T-cell (primary cell): ENCODE measurements at regions not wholly inside any gene's neighbourhood (a gene's known extent, or its start where the extent isn't known, plus 50 kb on each side); places are given as distances from the start of the nearest gene placed in this dataset.

ENCODE experiments used
- ATAC-seq, 4 experiments: fragments of 200-7000 bp in 3 of 4; fragments of 150-1000 bp in 1 of 4; cut with Tn5 transposase; replicated peaks in 1 of 4; 1 replicate in 3 of 4; 2 replicates in 1 of 4; pipeline ENCODE4 v1.10.0; 2021; ENCODE audit warnings: moderate library complexity in 3 of 4, mild to moderate bottlenecking in 2 of 4, moderate number of reproducible peaks in 1 of 4
- CTCF ChIA-PET, 2 donors: fragments of 300-600 bp; sonication (Branson Sonifier 250); formaldehyde crosslinking; loops; one replicate each; lab custom pipeline; 2022; ENCODE audit warnings: antibody characterized with exemption in 2 of 2; lab: Charles Lee
- POLR2A ChIA-PET, 2 donors: fragments of 300-600 bp; sonication (Branson Sonifier 250); formaldehyde crosslinking; loops; one replicate each; lab custom pipeline; 2022; ENCODE audit warnings: antibody characterized with exemption in 2 of 2; lab: Charles Lee
- DNase-seq, 35 experiments: peaks; one replicate each; pipeline versions ENCODE4 v3.0.0 to v3.0.0-alpha.2; 2013 to 2023
- H3K27ac ChIP-seq: one replicate; pipeline ENCODE4 v1.5.1; 2013; ENCODE audit warnings: low read length
- H3K27me3 ChIP-seq, 2 experiments: replicated peaks in 1 of 2; 1 replicate in 1 of 2; 2 replicates in 1 of 2; pipeline versions ENCODE4 v1.6.1 to v1.7.0; 2013; ENCODE audit warnings: low read length in 1 of 2, mixed read lengths in 1 of 2; ENCODE audit not compliant: control insufficient read depth in 2 of 2, insufficient read depth in 2 of 2; ENCODE audit errors: extremely low read depth in 1 of 2
- H3K36me3 ChIP-seq, 2 donors: 1 replicate in 1 of 2; 2 replicates in 1 of 2; pipeline versions ENCODE4 v1.6.1 to v1.7.0; 2013; ENCODE audit warnings: low read length in 1 of 2; ENCODE audit not compliant: control insufficient read depth in 2 of 2, insufficient read depth in 1 of 2; ENCODE audit errors: extremely low read depth in 1 of 2
- H3K4me1 ChIP-seq, 2 experiments: 1 replicate in 1 of 2; 2 replicates in 1 of 2; pipeline versions ENCODE4 v1.6.1 to v1.7.0; 2013; ENCODE audit warnings: low read length in 2 of 2, mixed read lengths in 1 of 2; ENCODE audit not compliant: insufficient read depth in 2 of 2, control insufficient read depth in 1 of 2; ENCODE audit errors: extremely low read depth in 1 of 2
- H3K4me3 ChIP-seq, 2 donors: 1 replicate in 1 of 2; 2 replicates in 1 of 2; pipeline versions ENCODE4 v1.5.1 to v1.7.0; 2013; ENCODE audit warnings: mild to moderate bottlenecking in 2 of 2, low read length in 1 of 2, moderate library complexity in 1 of 2; ENCODE audit not compliant: control insufficient read depth in 1 of 2; ENCODE audit errors: extremely low read depth in 1 of 2
- H3K9me3 ChIP-seq: 2 replicates; pipeline ENCODE4 v1.7.0; 2013
- H3K27ac Mint-ChIP-seq, 2 donors: one replicate each; pipeline ENCODE4 v1.8.0; 2020 to 2021; ENCODE audit warnings: mild to moderate bottlenecking in 2 of 2, mixed read lengths in 2 of 2
- H3K27me3 Mint-ChIP-seq, 2 donors: one replicate each; pipeline ENCODE4 v1.8.0; 2021 to 2022; ENCODE audit warnings: mixed read lengths in 2 of 2
- H3K36me3 Mint-ChIP-seq: one replicate; pipeline ENCODE4 v1.8.0; 2021; ENCODE audit warnings: mixed read lengths
- H3K4me1 Mint-ChIP-seq, 3 donors: one replicate each; pipeline ENCODE4 v1.8.0; 2020 to 2022; ENCODE audit warnings: mixed read lengths in 3 of 3, mild to moderate bottlenecking in 1 of 3
- H3K4me3 Mint-ChIP-seq, 3 donors: one replicate each; pipeline ENCODE4 v1.8.0; 2020 to 2022; ENCODE audit warnings: mild to moderate bottlenecking in 3 of 3, mixed read lengths in 3 of 3, moderate library complexity in 3 of 3
- H3K9me3 Mint-ChIP-seq, 3 donors: one replicate each; pipeline ENCODE4 v1.8.0; 2020 to 2022; ENCODE audit warnings: mixed read lengths in 3 of 3
- WGBS: methylation state at CpG from one replicate; pipeline ENCODE4 v1.1.5; 2013; ENCODE audit warnings: missing lambda C conversion rate; ENCODE audit not compliant: insufficient coverage; 5-methylcytosine and 5-hydroxymethylcytosine counted together

DNA sequence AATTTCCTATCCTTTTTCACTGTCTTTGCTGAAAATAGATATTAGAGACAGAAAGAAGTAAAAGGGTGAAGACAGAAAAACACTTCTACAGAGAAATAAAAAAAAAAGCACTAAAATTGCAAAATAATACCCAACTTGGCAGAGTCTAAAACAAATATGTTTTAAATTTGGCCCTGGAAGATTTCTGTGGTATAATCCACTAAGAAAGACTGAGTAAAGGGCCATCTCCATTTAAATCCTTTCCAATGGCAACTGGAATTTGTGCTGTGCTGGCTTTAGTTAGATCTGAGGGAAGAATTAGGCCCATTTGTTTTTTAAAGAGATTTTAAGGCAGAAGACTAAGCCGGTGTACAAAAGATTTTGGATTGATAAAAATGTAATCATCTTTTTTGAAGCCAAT is 321.2 kb downstream of the GJA1 start:
- H3K4me3 ChIP-seq = no peak overlapping the region
- no peaks in the 10 kb centered on the region for H3K4me1 ChIP-seq
- ChIA-PET POLR2A (no interaction called here), CTCF (no interaction called here)
- no peaks in the 10 kb centered on the region for H3K27me3 Mint-ChIP-seq
- H3K4me3 Mint-ChIP-seq = no peak overlapping the region
- no peaks in the 10 kb centered on the region for H3K36me3 Mint-ChIP-seq
- no peaks in the 10 kb centered on the region for H3K36me3 ChIP-seq
- H3K27ac ChIP-seq = no peak overlapping the region
- no peaks in the 10 kb centered on the region for H3K9me3 ChIP-seq
- DNase-seq (no peak), ATAC-seq (no peak)
- no peaks in the 10 kb centered on the region for H3K27me3 ChIP-seq
- H3K9me3 Mint-ChIP-seq = peaks cover 0 to 2% (median 0%) of the 10 kb centered on the region in 3 donors
- WGBS = no CpG with 5 or more reads among the region's 1 CpG
- peaks cover 0 to 5% (median 0%) of the 10 kb centered on the region in 3 donors for H3K4me1 Mint-ChIP-seq
- no peak overlapping the region for H3K27ac Mint-ChIP-seq

- Histone ChIP-seq H3K27me3 (no peaks in the 10 kb centered on the region), H3K9me3 (no peaks in the 10 kb centered on the region), H3K27ac (no peak overlapping the region), H3K36me3 (no peaks in the 10 kb centered on the region), H3K4me3 (no peak overlapping the region), H3K4me1 (no peaks in the 10 kb centered on the region)
- Mint-ChIP-seq H3K4me3 (no peak overlapping the region), H3K27ac (no peak overlapping the region), H3K9me3 (peaks cover 0 to 6% (median 0%) of the 10 kb centered on the region in 3 donors), H3K36me3 (no peaks in the 10 kb centered on the region), H3K4me1 (peaks cover 0 to 6% (median 0%) of the 10 kb centered on the region in 3 donors), H3K27me3 (no peaks in the 10 kb centered on the region)
- ChIA-PET POLR2A (no interaction called here), CTCF (no interaction called here)
- DNase-seq = no peak
- no peak for ATAC-seq
- no CpG with 5 or more reads among the region's 1 CpG for WGBS
Measured at GRCh38 chr6:121759370-121759769, 323.9 kb downstream of the GJA1 start.

DNA sequence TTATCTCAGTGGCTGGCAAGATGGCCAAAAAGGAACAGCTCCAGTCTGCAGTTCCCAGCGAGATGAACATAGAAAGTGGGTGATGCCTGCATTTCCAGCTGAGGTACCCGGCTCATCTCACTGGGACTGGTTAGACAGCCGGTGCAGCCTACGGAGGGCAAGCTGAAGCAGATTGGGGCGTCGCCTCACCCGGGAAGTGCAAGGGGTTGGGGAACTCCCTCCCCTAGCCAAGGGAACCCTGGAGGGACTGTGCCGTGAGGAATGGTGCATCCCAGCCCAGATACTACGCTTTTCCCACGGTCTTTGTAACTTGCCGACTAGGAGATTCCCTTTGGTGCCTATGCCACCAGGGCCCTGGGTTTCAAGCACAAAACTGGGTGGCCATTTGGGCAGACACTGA is 324.7 kb downstream of the GJA1 start:
- Histone ChIP-seq H3K27me3 (no peaks in the 10 kb centered on the region), H3K4me1 (no peaks in the 10 kb centered on the region), H3K36me3 (no peaks in the 10 kb centered on the region), H3K27ac (no peak overlapping the region), H3K9me3 (no peaks in the 10 kb centered on the region), H3K4me3 (no peak overlapping the region)
- ChIA-PET POLR2A (interaction anchor here in 1 of 2 donors (0.6 kb wide), 1 partner anchor 979 kb away, joined by 4 read pairs; no protein-coding TSS in a partner anchor), CTCF (no interaction called here)
- no peak for DNase-seq
- no peak for ATAC-seq
- peaks cover 0 to 6% (median 5%) of the 10 kb centered on the region in 3 donors for H3K9me3 Mint-ChIP-seq
- no peak overlapping the region for H3K4me3 Mint-ChIP-seq
- H3K4me1 Mint-ChIP-seq = peaks cover 0 to 13% (median 0%) of the 10 kb centered on the region in 3 donors
- 92% methylated on average over 2 of the region's 11 CpGs for WGBS
- no peaks in the 10 kb centered on the region for H3K27me3 Mint-ChIP-seq
- H3K27ac Mint-ChIP-seq = no peak overlapping the region
- no peaks in the 10 kb centered on the region for H3K36me3 Mint-ChIP-seq

DNA sequence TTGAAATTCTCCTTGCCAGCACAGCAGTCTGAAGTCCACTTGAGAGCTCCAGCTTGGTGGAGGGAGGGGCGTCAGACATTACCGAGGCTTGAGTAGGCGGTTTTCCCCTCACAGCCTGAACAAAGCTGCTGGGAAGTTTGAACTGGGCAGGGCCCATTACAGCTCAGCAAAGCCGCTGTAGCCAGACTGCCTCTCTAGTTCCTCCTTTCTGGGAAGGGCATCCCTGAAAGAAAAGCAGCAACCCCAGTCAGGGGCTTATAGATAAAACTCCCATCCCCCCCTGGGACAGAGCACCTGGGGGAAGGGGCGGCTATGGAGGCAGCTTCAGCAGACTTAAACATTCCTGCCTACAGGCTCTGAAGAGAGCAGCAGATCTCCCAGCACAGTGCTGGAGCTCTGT is 325.3 kb downstream of the GJA1 start:
- Histone ChIP-seq H3K36me3 (no peaks in the 10 kb centered on the region), H3K27ac (no peak overlapping the region), H3K4me3 (no peak overlapping the region), H3K4me1 (no peaks in the 10 kb centered on the region), H3K27me3 (no peaks in the 10 kb centered on the region), H3K9me3 (no peaks in the 10 kb centered on the region)
- no peak for ATAC-seq
- H3K27ac Mint-ChIP-seq = no peak overlapping the region
- DNase-seq = no peak
- H3K36me3 Mint-ChIP-seq = no peaks in the 10 kb centered on the region
- no peaks in the 10 kb centered on the region for H3K27me3 Mint-ChIP-seq
- POLR2A ChIA-PET = no interaction called here
- WGBS = no CpG with 5 or more reads among the region's 5 CpGs
- CTCF ChIA-PET = no interaction called here
- peaks cover 0 to 6% (median 5%) of the 10 kb centered on the region in 3 donors for H3K9me3 Mint-ChIP-seq
- H3K4me1 Mint-ChIP-seq = peaks cover 0 to 16% (median 1%) of the 10 kb centered on the region in 3 donors
- H3K4me3 Mint-ChIP-seq = no peak overlapping the region

DNA sequence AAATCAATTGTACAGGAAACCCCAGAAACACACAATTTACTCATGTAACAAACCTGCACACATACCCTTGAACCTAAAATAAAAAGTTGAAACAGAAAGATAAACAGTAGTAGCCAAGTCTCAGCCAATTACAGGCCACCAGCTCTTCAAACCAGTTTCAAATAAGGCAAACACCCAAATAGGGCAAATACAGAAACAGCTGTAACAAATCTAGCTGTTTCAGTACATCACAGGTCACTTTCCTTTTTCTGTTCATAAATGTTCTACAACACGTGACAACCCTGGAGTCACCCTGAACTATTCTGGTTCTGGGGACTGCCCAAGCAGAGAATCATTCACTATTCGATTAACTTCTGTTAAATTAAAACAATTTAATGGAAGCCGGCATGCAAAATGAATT is 329.0 kb downstream of the GJA1 start:
- CTCF ChIA-PET = no interaction called here
- Mint-ChIP-seq H3K27ac (no peak overlapping the region), H3K27me3 (no peaks in the 10 kb centered on the region), H3K4me1 (peaks cover 0 to 16% (median 1%) of the 10 kb centered on the region in 3 donors), H3K4me3 (no peak overlapping the region), H3K36me3 (no peaks in the 10 kb centered on the region), H3K9me3 (peaks cover 0 to 6% (median 5%) of the 10 kb centered on the region in 3 donors)
- Histone ChIP-seq H3K36me3 (no peaks in the 10 kb centered on the region), H3K9me3 (no peaks in the 10 kb centered on the region), H3K4me3 (no peak overlapping the region), H3K27me3 (no peaks in the 10 kb centered on the region), H3K27ac (no peak overlapping the region), H3K4me1 (no peaks in the 10 kb centered on the region)
- no peak for DNase-seq
- WGBS = 80% methylated on average over 1 of the region's 3 CpGs
- POLR2A ChIA-PET = no interaction called here
- ATAC-seq = no peak

DNA sequence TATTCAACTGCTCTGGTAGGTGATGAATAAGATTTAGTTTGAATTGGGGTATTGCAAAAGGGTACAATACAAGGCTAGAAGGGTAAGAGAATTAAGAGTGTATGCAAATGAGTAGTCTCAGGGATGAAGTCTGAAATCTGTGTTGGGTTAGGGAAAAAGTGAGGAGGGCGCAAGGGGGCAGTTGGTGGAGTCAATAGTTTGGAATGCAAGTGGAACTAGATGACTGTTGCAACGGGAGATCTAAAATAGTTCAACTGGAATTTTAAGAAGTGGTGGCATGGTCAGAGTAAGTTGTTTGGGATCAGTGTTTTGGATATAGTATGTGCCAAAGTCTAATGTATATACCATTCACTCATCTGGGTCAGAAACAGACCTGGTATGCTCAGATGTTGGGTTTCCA is 329.6 kb downstream of the GJA1 start:
- H3K9me3 ChIP-seq = no peaks in the 10 kb centered on the region
- Mint-ChIP-seq H3K4me1 (peaks cover 0 to 16% (median 1%) of the 10 kb centered on the region in 3 donors), H3K4me3 (no peak overlapping the region), H3K27me3 (no peaks in the 10 kb centered on the region), H3K9me3 (peaks cover 0 to 6% (median 5%) of the 10 kb centered on the region in 3 donors), H3K36me3 (no peaks in the 10 kb centered on the region), H3K27ac (no peak overlapping the region)
- no peaks in the 10 kb centered on the region for H3K4me1 ChIP-seq
- DNase-seq = no peak
- no peaks in the 10 kb centered on the region for H3K27me3 ChIP-seq
- H3K4me3 ChIP-seq = no peak overlapping the region
- no peaks in the 10 kb centered on the region for H3K36me3 ChIP-seq
- ChIA-PET CTCF (no interaction called here), POLR2A (no interaction called here)
- 100% methylated on average over 1 of the region's 2 CpGs for WGBS
- no peak for ATAC-seq
- H3K27ac ChIP-seq = no peak overlapping the region

DNA sequence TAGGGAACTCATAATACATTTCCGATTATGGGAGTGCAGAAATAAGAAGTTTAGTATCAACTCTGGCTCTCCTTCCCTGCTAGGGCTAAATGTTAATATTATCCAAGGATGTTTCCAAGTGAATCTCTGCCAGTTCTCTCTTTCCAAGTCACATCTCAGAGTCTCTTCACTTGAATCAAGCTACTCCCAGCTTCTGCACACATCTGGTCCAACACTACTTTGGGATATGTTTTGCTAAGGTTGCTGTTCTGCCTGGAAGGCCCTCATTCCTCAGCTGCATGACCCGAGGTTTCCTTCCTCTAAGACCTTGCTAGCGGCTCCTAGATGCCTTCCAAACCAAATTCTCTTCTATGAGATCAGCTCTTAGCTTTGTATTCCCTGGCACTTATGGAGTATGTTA is 331.8 kb downstream of the GJA1 start:
- H3K27ac Mint-ChIP-seq = no peak overlapping the region
- H3K4me3 Mint-ChIP-seq = no peak overlapping the region
- Histone ChIP-seq H3K36me3 (no peaks in the 10 kb centered on the region), H3K4me1 (no peaks in the 10 kb centered on the region), H3K9me3 (no peaks in the 10 kb centered on the region), H3K27me3 (no peaks in the 10 kb centered on the region), H3K27ac (no peak overlapping the region), H3K4me3 (no peak overlapping the region)
- WGBS = no CpG with 5 or more reads among the region's 3 CpGs
- DNase-seq = no peak
- ChIA-PET POLR2A (no interaction called here), CTCF (interaction anchor here in 1 of 2 donors (0.6 kb wide), 1 partner anchor 40 kb away, joined by 4 read pairs; no protein-coding TSS in a partner anchor)
- peaks cover 0 to 16% (median 1%) of the 10 kb centered on the region in 3 donors for H3K4me1 Mint-ChIP-seq
- peaks cover 0 to 5% (median 0%) of the 10 kb centered on the region in 3 donors for H3K9me3 Mint-ChIP-seq
- H3K27me3 Mint-ChIP-seq = no peaks in the 10 kb centered on the region
- no peaks in the 10 kb centered on the region for H3K36me3 Mint-ChIP-seq
- no peak for ATAC-seq
